H1 (cell line): ENCODE measurements at regions not wholly inside any gene's neighbourhood (a gene's known extent, or its start where the extent isn't known, plus 50 kb on each side); places are given as distances from the start of the nearest gene placed in this dataset.

ENCODE experiments used
- CTCF ChIA-PET: fragments of 300-600 bp; sonication (Branson Sonifier 250); formaldehyde crosslinking; loops from one replicate; lab custom pipeline; 2021; ENCODE audit not compliant: partially characterized antibody; lab: Charles Lee
- POLR2A ChIA-PET: fragments of 300-600 bp; sonication (Branson Sonifier 250); formaldehyde crosslinking; loops from one replicate; lab custom pipeline; 2021; ENCODE audit warnings: inconsistent platforms; ENCODE audit not compliant: partially characterized antibody; lab: Charles Lee
- DNase-seq, 2 experiments: peaks; one replicate each; pipeline versions ENCODE4 v3.0.0 to v3.0.0-alpha.2; 2010 to 2022; ENCODE audit warnings: low spot score in 2 of 2, low read depth in 1 of 2, mixed read lengths in 1 of 2
- FAIRE-seq: peaks from 2 replicates; lab custom pipeline; 2011; peaks lifted over from hg19 to GRCh38; lab: Jason Lieb, UNC
- H2AFZ ChIP-seq: 2 replicates; pipeline ENCODE4 v1.8.1; 2012; ENCODE audit warnings: low read length, inconsistent platforms
- H2AK5ac ChIP-seq: 2 replicates; pipeline ENCODE4 v1.6.1; 2013; ENCODE audit warnings: low read depth, low read length
- H2BK120ac ChIP-seq: replicated peaks from 2 replicates; pipeline ENCODE3; 2013; ENCODE audit warnings: low read depth, low read length, inconsistent platforms
- H2BK12ac ChIP-seq: 2 replicates; pipeline ENCODE4 v1.6.1; 2013; ENCODE audit warnings: low read depth, low read length
- H2BK15ac ChIP-seq: 2 replicates; pipeline ENCODE4 v1.6.1; 2013; ENCODE audit warnings: low read length
- H2BK20ac ChIP-seq: 2 replicates; pipeline ENCODE4 v1.6.1; 2013; ENCODE audit warnings: low read length
- H2BK5ac ChIP-seq: 2 replicates; pipeline ENCODE4 v1.6.1; 2013; ENCODE audit warnings: low read depth, low read length
- H3K14ac ChIP-seq: 2 replicates; pipeline ENCODE4 v1.6.1; 2013; ENCODE audit warnings: inconsistent platforms; ENCODE audit not compliant: insufficient read length
- H3K18ac ChIP-seq: 2 replicates; pipeline ENCODE4 v1.6.1; 2013; ENCODE audit warnings: low read length; ENCODE audit errors: extremely low read depth
- H3K23ac ChIP-seq: 2 replicates; pipeline ENCODE4 v1.6.1; 2013; ENCODE audit warnings: inconsistent platforms; ENCODE audit not compliant: insufficient read length
- H3K23me2 ChIP-seq: 2 replicates; pipeline ENCODE4 v1.6.1; 2013; ENCODE audit warnings: low read depth, low read length
- H3K27ac ChIP-seq: 2 replicates; pipeline ENCODE4 v1.6.1; 2011; ENCODE audit warnings: low read depth, low read length, inconsistent platforms
- H3K27me3 ChIP-seq, 4 experiments: replicated peaks in 1 of 4; 1 replicate in 1 of 4; 2 replicates in 3 of 4; pipeline versions ENCODE4 v1.6.1 to v1.8.1; 2011 to 2013; ENCODE audit warnings: low read length in 3 of 4, mild to moderate bottlenecking in 3 of 4, inconsistent platforms in 2 of 4, mixed read lengths in 2 of 4, moderate library complexity in 1 of 4; ENCODE audit not compliant: control insufficient read depth in 3 of 4, insufficient read depth in 3 of 4; ENCODE audit errors: extremely low read depth in 1 of 4
- H3K36me3 ChIP-seq, 4 experiments: 2 replicates each; pipeline versions ENCODE4 v1.6.1 to v1.8.1; 2011 to 2013; ENCODE audit warnings: mild to moderate bottlenecking in 4 of 4, low read length in 3 of 4, moderate library complexity in 2 of 4, control low read depth in 1 of 4, inconsistent platforms in 1 of 4; ENCODE audit not compliant: insufficient read depth in 4 of 4, control insufficient read depth in 2 of 4
- H3K4ac ChIP-seq: replicated peaks from 2 replicates; pipeline ENCODE3; 2013; ENCODE audit warnings: low read length, low read depth, mixed read lengths, inconsistent platforms; ENCODE audit not compliant: insufficient read length
- H3K4me1 ChIP-seq, 4 experiments: replicated peaks in 1 of 4; 1 replicate in 1 of 4; 2 replicates in 3 of 4; pipeline versions ENCODE4 v1.6.1 to v1.8.1; 2011 to 2013; ENCODE audit warnings: low read length in 3 of 4, inconsistent platforms in 2 of 4, mixed read lengths in 1 of 4; ENCODE audit not compliant: insufficient read depth in 4 of 4, control insufficient read depth in 3 of 4
- H3K4me2 ChIP-seq, 2 experiments: 2 replicates each; pipeline versions ENCODE4 v1.6.1 to v1.8.1; 2011 to 2013; ENCODE audit warnings: low read depth in 2 of 2, low read length in 2 of 2, control low read depth in 1 of 2, inconsistent platforms in 1 of 2, mild to moderate bottlenecking in 1 of 2; ENCODE audit not compliant: insufficient read depth in 1 of 2
- H3K4me3 ChIP-seq, 4 experiments: fragments of 200-600, 300-600 bp in 1 of 4; sonication (generic), shearing (Covaris generic), sonication (Bioruptor Twin) in 1 of 4; 2 replicates each; pipeline versions ENCODE4 v1.5.1 to v1.8.1; 2011 to 2016; ENCODE audit warnings: low read length in 4 of 4, low read depth in 3 of 4, control low read depth in 2 of 4, inconsistent platforms in 2 of 4, mild to moderate bottlenecking in 2 of 4, mixed read lengths in 1 of 4, moderate library complexity in 1 of 4; ENCODE audit not compliant: insufficient read depth in 2 of 4; ENCODE audit errors: extremely low read depth in 1 of 4
- H3K56ac ChIP-seq: replicated peaks from 2 replicates; pipeline ENCODE3; 2013; ENCODE audit warnings: low read depth, mild to moderate bottlenecking, mixed read lengths, low read length, inconsistent platforms; ENCODE audit not compliant: insufficient read length
- H3K79me1 ChIP-seq: 2 replicates; pipeline ENCODE4 v1.6.1; 2013; ENCODE audit warnings: low read depth, low read length, control low read depth
- H3K79me2 ChIP-seq, 2 experiments: 2 replicates each; pipeline versions ENCODE4 v1.6.1 to v1.8.1; 2012 to 2013; ENCODE audit warnings: low read length in 2 of 2, mild to moderate bottlenecking in 2 of 2, inconsistent platforms in 1 of 2; ENCODE audit not compliant: insufficient read depth in 2 of 2, control insufficient read depth in 1 of 2
- H3K9ac ChIP-seq, 4 experiments: replicated peaks in 1 of 4; 1 replicate in 1 of 4; 2 replicates in 3 of 4; pipeline versions ENCODE4 v1.6.1 to v1.8.1; 2011 to 2013; ENCODE audit warnings: low read depth in 3 of 4, low read length in 3 of 4, control low read depth in 2 of 4, mild to moderate bottlenecking in 2 of 4, moderate library complexity in 2 of 4, inconsistent platforms in 1 of 4; ENCODE audit errors: extremely low read depth in 1 of 4
- H3K9me3 ChIP-seq, 2 experiments: 2 replicates each; pipeline versions ENCODE4 v1.6.1 to v1.8.1; 2012 to 2013; ENCODE audit warnings: mild to moderate bottlenecking in 2 of 2, moderate library complexity in 2 of 2, control low read depth in 1 of 2, inconsistent platforms in 1 of 2, low read depth in 1 of 2, low read length in 1 of 2, mixed read lengths in 1 of 2; ENCODE audit not compliant: insufficient read depth in 2 of 2
- H4K20me1 ChIP-seq, 2 experiments: replicated peaks in 1 of 2; 2 replicates each; pipeline versions ENCODE3 to v1.8.1; 2011 to 2013; ENCODE audit warnings: inconsistent platforms in 2 of 2, low read length in 2 of 2, mild to moderate bottlenecking in 1 of 2; ENCODE audit not compliant: insufficient read depth in 2 of 2, control insufficient read depth in 1 of 2
- H4K5ac ChIP-seq: 2 replicates; pipeline ENCODE4 v1.6.1; 2013; ENCODE audit warnings: low read length, low read depth, mixed read lengths, inconsistent platforms; ENCODE audit not compliant: insufficient read length
- H4K8ac ChIP-seq: 2 replicates; pipeline ENCODE4 v1.8.0; 2013; ENCODE audit warnings: mild to moderate bottlenecking, moderate library complexity, low read length, inconsistent platforms; ENCODE audit not compliant: insufficient read depth; ENCODE audit errors: extremely low read depth
- H4K91ac ChIP-seq: replicated peaks from 2 replicates; pipeline ENCODE3; 2013; ENCODE audit warnings: low read length, mixed read lengths, inconsistent platforms; ENCODE audit not compliant: insufficient read length
- FOSL1 ChIP-seq: IDR thresholded peaks from 2 replicates; pipeline ENCODE4 v1.6.1; 2011; ENCODE audit warnings: mild to moderate bottlenecking, low read depth, low read length, moderate library complexity; ENCODE audit not compliant: insufficient read depth
- KDM4A ChIP-seq: IDR thresholded peaks from one replicate; pipeline ENCODE4 v1.7.1; 2012; ENCODE audit warnings: low read depth, mild to moderate bottlenecking, moderate library complexity, low read length, inconsistent platforms; ENCODE audit not compliant: severe bottlenecking
- KDM5A ChIP-seq: fragments of 200-600 bp; IDR thresholded peaks from 2 replicates; pipeline ENCODE4 v1.7.1; 2012; ENCODE audit warnings: mild to moderate bottlenecking, low read length, inconsistent platforms, mixed read lengths
- MAFK ChIP-seq: IDR thresholded peaks from 2 replicates; pipeline ENCODE4 v1.6.1; 2012; ENCODE audit warnings: low read depth, mild to moderate bottlenecking, improper control_type of control experiment, low read length
- MAX ChIP-seq: IDR thresholded peaks from 2 replicates; pipeline ENCODE4 v1.6.1; 2012; ENCODE audit warnings: inconsistent platforms
- NRF1 ChIP-seq: IDR thresholded peaks from 2 replicates; pipeline ENCODE4 v1.6.1; 2011; ENCODE audit warnings: mild to moderate bottlenecking, low read depth, low read length, improper control_type of control experiment
- RNF2 ChIP-seq: fragments of 200-900, 300-1000 bp; sonication (generic); IDR thresholded peaks from 2 replicates; pipeline ENCODE4 v1.7.1; 2016; ENCODE audit warnings: borderline replicate concordance, low read depth, mild to moderate bottlenecking, antibody characterized with exemption, low read length; ENCODE audit not compliant: poor library complexity, severe bottlenecking; ENCODE audit errors: missing control alignments
- SRF ChIP-seq: IDR thresholded peaks from 2 replicates; pipeline ENCODE4 v1.6.1; 2011; ENCODE audit warnings: mild to moderate bottlenecking, low read depth, low read length, moderate library complexity

GRCh38 chr13:86684402-86684801, 885.2 kb upstream of the SLITRK6 start:
- Histone ChIP-seq H2BK20ac (no peak overlapping the region), H3K23ac (no peak overlapping the region), H2BK15ac (no peak overlapping the region), H3K14ac (no peak overlapping the region), H4K8ac (no peak overlapping the region), H4K5ac (no peak overlapping the region), H4K91ac (no peak overlapping the region), H3K18ac (no peak overlapping the region), H3K9me3 (no peaks in the 10 kb centered on the region), H3K27me3 (no peaks in the 10 kb centered on the region), H3K4me3 (no peak overlapping the region), H3K27ac (no peak overlapping the region), H3K79me1 (no peaks in the 10 kb centered on the region), H2BK5ac (no peak overlapping the region), H2AFZ (no peak overlapping the region), H2AK5ac (no peak overlapping the region), H3K79me2 (no peaks in the 10 kb centered on the region), H4K20me1 (no peaks in the 10 kb centered on the region), H3K23me2 (no peaks in the 10 kb centered on the region), H3K4me1 (no peaks in the 10 kb centered on the region), H3K36me3 (no peaks in the 10 kb centered on the region), H3K4me2 (no peak overlapping the region), H3K4ac (no peak overlapping the region), H3K9ac (no peak overlapping the region), H2BK12ac (no peak overlapping the region), H2BK120ac (no peak overlapping the region), H3K56ac (no peak overlapping the region)
- POLR2A ChIA-PET, result interaction anchor here (0.7 kb wide), 1 partner anchor 104 kb away, joined by 3 read pairs; no protein-coding TSS in a partner anchor
- FAIRE-seq (no peak), DNase-seq (no peak)
- CTCF ChIA-PET, result interaction anchor here (0.7 to 1.0 kb wide), 2 partner anchors 30 to 619 kb away, joined by 3 to 4 read pairs; no protein-coding TSS in a partner anchor
- TF ChIP-seq MAFK (no peak), KDM5A (no peak), SRF (no peak), MAX (no peak), NRF1 (no peak), KDM4A (no peak), RNF2 (no peak), FOSL1 (no peak)
